Esophagus muscularis mucosa (tissue), 4 donors: ENCODE measurements at regions not wholly inside any gene's neighbourhood (a gene's known extent, or its start where the extent isn't known, plus 50 kb on each side); places are given as distances from the start of the nearest gene placed in this dataset.

Experiments
- DNase-seq: peaks from one replicate; pipeline ENCODE4 v3.0.0-alpha.2; 2017; ENCODE audit errors: extremely low spot score
- H3K27ac ChIP-seq, 4 donors: fragments of 200-600 bp; sonication (generic); replicated peaks in 1 of 4; 1 replicate in 3 of 4; 2 replicates in 1 of 4; pipeline ENCODE4 v1.5.1; 2016 to 2019; ENCODE audit warnings: mild to moderate bottlenecking in 1 of 4
- H3K27me3 ChIP-seq, 4 donors: fragments of 200-600 bp; sonication (generic); one replicate each; pipeline versions ENCODE4 v1.5.1 to v1.6.0; 2016 to 2019
- H3K36me3 ChIP-seq, 4 donors: fragments of 200-600 bp; sonication (generic); one replicate each; pipeline ENCODE4 v1.5.1; 2016 to 2019
- H3K4me1 ChIP-seq, 4 donors: fragments of 200-600 bp; sonication (generic); one replicate each; pipeline ENCODE4 v1.5.1; 2016 to 2019
- H3K4me3 ChIP-seq, 4 donors: fragments of 200-600 bp; sonication (generic); 1 replicate in 2 of 4; 2 replicates in 2 of 4; pipeline ENCODE4 v1.5.1; 2016 to 2019; ENCODE audit warnings: mild to moderate bottlenecking in 4 of 4, moderate library complexity in 1 of 4
- H3K9me3 ChIP-seq, 4 donors: fragments of 200-600 bp; sonication (generic); 1 replicate in 3 of 4; 2 replicates in 1 of 4; pipeline ENCODE4 v1.5.1; 2016 to 2019
- CTCF ChIP-seq, 3 experiments: fragments of 200-600 bp in 2 of 3; fragments of 450-650 bp in 1 of 3; sonication (generic) in 2 of 3; IDR thresholded peaks; one replicate each; pipeline ENCODE4 v1.5.1; 2017 to 2019; ENCODE audit warnings: antibody characterized with exemption in 3 of 3, mild to moderate bottlenecking in 2 of 3, moderate library complexity in 1 of 3
- EP300 ChIP-seq: sonication (generic); formaldehyde crosslinking; IDR thresholded peaks from one replicate; pipeline ENCODE4 v1.6.1; 2017; ENCODE audit warnings: antibody characterized with exemption
- POLR2A ChIP-seq: fragments of 450-650 bp; IDR thresholded peaks from one replicate; pipeline ENCODE4 v1.6.1; 2017; ENCODE audit warnings: antibody characterized with exemption, moderate library complexity, mild to moderate bottlenecking, low read depth
- POLR2AphosphoS5 ChIP-seq, 2 donors: sonication (generic); formaldehyde crosslinking; IDR thresholded peaks; one replicate each; pipeline ENCODE4 v1.6.1; 2017; ENCODE audit warnings: antibody characterized with exemption in 2 of 2
- WGBS: methylation state at CpG from one replicate; pipeline ENCODE4 v1.1.5; 2018; 5-methylcytosine and 5-hydroxymethylcytosine counted together
- intact Hi-C: fragments of 100-400 bp; cut with DNase I; formaldehyde crosslinking; loops from one replicate; pipeline ENCODE4 v1.15.1; 2023

- Histone ChIP-seq H3K27me3 (no peaks in the 10 kb centered on the region), H3K4me1 (no peaks in the 10 kb centered on the region), H3K36me3 (no peaks in the 10 kb centered on the region), H3K27ac (no peak overlapping the region), H3K4me3 (no peak overlapping the region), H3K9me3 (no peaks in the 10 kb centered on the region)
- TF ChIP-seq CTCF (IDR thresholded peaks at IDR 0.05) (no peak), EP300 (no peak), POLR2A (no peak), POLR2AphosphoS5 (IDR thresholded peaks at IDR 0.05) (no peak)
- 75% methylated on average over 1 of the region's 1 CpG for WGBS
- DNase-seq: no peak
- intact Hi-C loops: no loop called here
Observed at GRCh38 chr18:60667016-60667415, 294.4 kb upstream of the MC4R start.

- TF ChIP-seq POLR2A: no peak
- no peak for TF ChIP-seq POLR2AphosphoS5 (IDR thresholded peaks at IDR 0.05)
- no peak for TF ChIP-seq CTCF (IDR thresholded peaks at IDR 0.05)
- no peak for TF ChIP-seq EP300
- 95% methylated on average over 4 of the region's 4 CpGs for WGBS
Observed at GRCh38 chr18:60668583-60668982, 296.0 kb upstream of the MC4R start.

GRCh38 chr18:60669938-60670337 is 297.4 kb upstream of the MC4R start:
- intact Hi-C loops: no loop called here
- no peaks in the 10 kb centered on the region for H3K4me1 ChIP-seq
- H3K9me3 ChIP-seq: no peaks in the 10 kb centered on the region
- TF ChIP-seq POLR2A (no peak), POLR2AphosphoS5 (IDR thresholded peaks at IDR 0.05) (no peak), CTCF (IDR thresholded peaks at IDR 0.05) (no peak), EP300 (no peak)
- DNase-seq: no peak
- no peak overlapping the region for H3K27ac ChIP-seq
- H3K27me3 ChIP-seq: no peaks in the 10 kb centered on the region
- H3K36me3 ChIP-seq: no peaks in the 10 kb centered on the region
- H3K4me3 ChIP-seq: no peak overlapping the region

More at GRCh38 chr18:60668583-60668982, 296.0 kb upstream of the MC4R start:
- Histone ChIP-seq H3K27ac (no peak overlapping the region), H3K27me3 (no peaks in the 10 kb centered on the region), H3K9me3 (no peaks in the 10 kb centered on the region), H3K4me1 (no peaks in the 10 kb centered on the region), H3K4me3 (no peak overlapping the region), H3K36me3 (no peaks in the 10 kb centered on the region)
- intact Hi-C loops: no loop called here
- no peak for DNase-seq

GRCh38 chr18:60671021-60671420 is 298.4 kb upstream of the MC4R start:
- no peak for TF ChIP-seq POLR2A
- WGBS: 79% methylated on average over 1 of the region's 1 CpG
- no peak overlapping the region for H3K4me3 ChIP-seq
- DNase-seq: no peak
- no peaks in the 10 kb centered on the region for H3K9me3 ChIP-seq
- intact Hi-C loops: no loop called here
- no peaks in the 10 kb centered on the region for H3K27me3 ChIP-seq
- no peaks in the 10 kb centered on the region for H3K36me3 ChIP-seq
- H3K4me1 ChIP-seq: no peaks in the 10 kb centered on the region
- no peak overlapping the region for H3K27ac ChIP-seq

GRCh38 chr18:60675126-60675525 is 302.6 kb upstream of the MC4R start:
- intact Hi-C loops: no loop called here
- TF ChIP-seq POLR2A (no peak), EP300 (no peak), POLR2AphosphoS5 (IDR thresholded peaks at IDR 0.05) (no peak), CTCF (IDR thresholded peaks at IDR 0.05) (no peak)

More at GRCh38 chr18:60675126-60675525, 302.6 kb upstream of the MC4R start:
- 65% methylated on average over 4 of the region's 4 CpGs for WGBS
- Histone ChIP-seq H3K4me3 (no peak overlapping the region), H3K9me3 (no peaks in the 10 kb centered on the region), H3K27ac (no peak overlapping the region), H3K4me1 (no peaks in the 10 kb centered on the region), H3K27me3 (no peaks in the 10 kb centered on the region), H3K36me3 (no peaks in the 10 kb centered on the region)
- DNase-seq: no peak
